Coronary artery (tissue), 2 donors: ENCODE measurements at regions not wholly inside any gene's neighbourhood (a gene's known extent, or its start where the extent isn't known, plus 50 kb on each side); places are given as distances from the start of the nearest gene placed in this dataset.

Experiments used
- DNase-seq: peaks from one replicate; pipeline ENCODE4 v3.0.0-alpha.2; 2017; ENCODE audit warnings: low spot score
- H3K27ac ChIP-seq, 2 donors: fragments of 200-600 bp; sonication (generic); one replicate each; pipeline ENCODE4 v1.5.1; 2016 to 2019
- H3K4me3 ChIP-seq: fragments of 200-600 bp; sonication (generic); 2 replicates; pipeline ENCODE4 v1.5.1; 2016; ENCODE audit warnings: mild to moderate bottlenecking, moderate library complexity
- CTCF ChIP-seq: fragments of 200-600 bp; sonication (generic); IDR thresholded peaks from one replicate; pipeline ENCODE4 v1.5.1; 2019; ENCODE audit warnings: antibody characterized with exemption

DNA sequence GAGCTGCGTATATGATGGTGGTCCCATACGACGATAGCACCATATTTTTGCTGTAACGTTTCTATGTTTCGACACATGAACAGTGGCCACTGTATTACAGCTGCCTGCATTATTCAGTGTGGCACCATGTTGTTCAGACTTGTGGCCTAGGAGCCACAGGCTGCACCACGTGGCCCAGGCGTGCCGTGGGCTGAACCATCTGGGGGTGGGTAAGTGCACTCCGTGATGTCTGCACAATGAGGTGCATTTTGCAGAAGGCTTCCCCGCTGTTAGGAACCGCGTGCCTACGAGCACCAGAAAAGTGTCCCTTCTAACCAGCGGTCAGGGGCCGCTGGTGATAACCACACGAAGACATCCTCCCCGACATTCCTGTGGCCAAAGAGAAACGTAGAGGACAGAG is 433.7 kb upstream of the MYT1L start:
- DNase-seq, result no peak
- Histone ChIP-seq H3K27ac (no peak overlapping the region), H3K4me3 (no peak overlapping the region)
- no peak for TF ChIP-seq CTCF

DNA sequence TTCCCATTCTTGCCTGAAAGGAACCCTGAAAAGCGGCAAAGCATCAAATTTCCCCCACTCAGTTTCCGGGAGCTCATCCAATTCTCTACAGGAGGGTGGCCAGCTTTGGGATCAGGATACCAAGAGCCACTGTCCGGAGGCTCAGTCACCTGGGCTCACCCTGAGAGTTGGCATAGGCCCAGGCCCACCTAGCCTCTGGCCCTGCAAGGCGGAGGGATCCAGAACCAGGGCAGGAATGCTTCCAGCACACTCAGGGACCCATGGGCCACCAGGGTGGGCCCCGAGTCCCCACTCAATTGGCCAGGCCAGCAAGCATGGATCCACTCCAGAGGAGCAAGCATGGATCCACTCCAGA is 432.9 kb upstream of the MYT1L start:
- Histone ChIP-seq H3K27ac (no peak overlapping the region), H3K4me3 (no peak overlapping the region)
- TF ChIP-seq CTCF, result no peak
- DNase-seq, result no peak

DNA sequence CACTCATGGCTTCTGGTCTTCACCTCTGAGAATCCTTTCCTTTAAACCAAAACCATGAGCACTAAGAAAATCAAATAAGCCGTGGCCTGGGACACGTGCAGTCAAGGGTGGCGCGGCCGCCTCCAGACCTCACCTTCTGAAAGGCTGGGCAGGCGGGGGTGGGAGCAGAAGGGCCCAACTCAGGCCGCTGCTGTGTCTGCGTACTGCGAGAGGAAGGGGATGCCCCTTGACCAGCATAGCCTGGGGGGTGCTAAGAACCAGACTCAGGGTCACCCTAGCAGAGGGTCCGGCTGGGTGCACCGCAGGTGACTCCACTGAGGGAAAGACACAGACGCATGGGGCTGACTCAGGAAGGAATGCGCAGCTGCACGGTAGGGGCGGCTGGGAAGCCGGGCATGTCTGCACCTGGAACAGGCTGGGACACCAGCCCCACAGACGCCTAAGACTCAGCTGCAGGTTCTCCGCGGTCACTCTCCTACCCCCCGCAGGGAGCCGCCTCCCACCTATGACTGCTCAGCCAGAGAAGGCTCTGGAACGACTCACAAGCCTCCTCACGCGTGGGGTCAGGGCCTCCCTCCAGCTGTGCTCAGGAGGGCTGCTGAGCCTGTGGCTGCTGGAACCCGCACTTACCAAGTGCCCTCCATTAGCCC is 432.4 kb upstream of the MYT1L start:
- no peak for TF ChIP-seq CTCF
- no peak overlapping the region for H3K4me3 ChIP-seq
- no peak for DNase-seq
- no peak overlapping the region for H3K27ac ChIP-seq

DNA sequence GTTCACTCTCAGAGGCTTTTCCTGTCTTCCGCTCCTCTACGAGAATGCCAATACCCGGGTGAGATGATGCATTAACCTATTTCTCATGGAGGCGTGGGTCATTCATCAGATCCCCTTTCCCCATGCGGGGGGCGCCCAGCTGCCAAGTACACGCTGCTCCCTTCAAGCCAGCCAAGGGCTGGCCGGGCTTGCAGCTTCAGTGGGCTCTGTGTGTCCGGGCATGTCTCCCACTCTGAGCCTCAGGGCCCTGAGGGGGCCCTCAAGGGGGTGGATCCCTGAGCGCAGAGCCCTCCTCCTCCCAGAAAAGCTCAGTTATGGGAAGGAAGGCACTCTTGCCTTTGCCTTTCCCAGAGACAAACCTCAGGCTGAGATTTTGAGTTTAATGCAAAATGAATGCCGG is 431.8 kb upstream of the MYT1L start:
- H3K4me3 ChIP-seq, result no peak overlapping the region
- DNase-seq, result no peak
- H3K27ac ChIP-seq, result no peak overlapping the region
- no peak for TF ChIP-seq CTCF

GRCh38 chr2:2762166-2762908 is 431.3 kb upstream of the MYT1L start:
- Histone ChIP-seq H3K27ac (no peak overlapping the region), H3K4me3 (no peak overlapping the region)
- DNase-seq, result no peak
- no peak for TF ChIP-seq CTCF

GRCh38 chr2:2758793-2759367 is 427.8 kb upstream of the MYT1L start:
- no peak for DNase-seq
- TF ChIP-seq CTCF, result no peak
- Histone ChIP-seq H3K27ac (no peak overlapping the region), H3K4me3 (no peak overlapping the region)

DNA sequence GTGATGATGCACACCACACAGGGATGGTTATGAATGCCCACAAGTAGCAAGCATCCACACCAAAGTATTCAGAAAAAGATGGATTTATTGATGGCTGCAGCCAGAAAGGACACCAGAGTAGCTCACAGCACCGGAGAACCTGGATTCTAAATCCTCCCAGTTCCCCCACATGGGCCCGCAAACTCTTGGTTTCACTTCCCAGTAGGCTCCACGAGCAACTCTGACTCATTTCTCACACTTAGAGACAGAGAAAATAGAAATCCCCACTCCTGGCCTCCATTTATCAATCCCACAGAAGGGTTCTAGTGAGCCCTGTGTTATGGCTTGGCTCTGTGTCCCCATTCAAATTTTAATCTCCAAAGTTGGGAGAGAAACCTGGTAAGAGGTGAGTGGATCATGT is 426.7 kb upstream of the MYT1L start:
- Histone ChIP-seq H3K4me3 (no peak overlapping the region), H3K27ac (no peak overlapping the region)
- TF ChIP-seq CTCF, result no peak
- DNase-seq, result no peak
